ENCODE measurements at regions not wholly inside any gene's neighbourhood (a gene's known extent, or its start where the extent isn't known, plus 50 kb on each side); places are given as distances from the start of the nearest gene placed in this dataset.

DNA sequence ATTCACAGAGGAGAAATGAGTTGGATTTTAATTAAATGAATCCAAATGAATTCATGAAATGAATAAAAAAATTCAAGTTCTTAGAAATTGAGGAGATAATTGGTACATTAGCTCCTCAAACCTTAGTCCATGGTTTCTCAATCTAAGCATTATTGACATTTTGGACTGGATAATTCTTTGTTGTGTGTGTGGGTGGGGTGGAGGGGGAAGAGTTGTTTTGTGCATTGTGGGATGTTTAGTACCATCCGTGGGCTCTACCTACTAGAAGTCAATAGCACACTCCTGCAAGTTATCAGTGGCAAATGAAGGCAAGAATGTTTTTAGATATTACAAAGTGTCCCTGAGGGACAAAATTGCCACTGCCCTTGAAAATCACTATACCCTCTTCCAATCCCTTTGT lies 431.9 kb downstream of the PLPP3 start:
- TF ChIP-seq, protein P1, sequence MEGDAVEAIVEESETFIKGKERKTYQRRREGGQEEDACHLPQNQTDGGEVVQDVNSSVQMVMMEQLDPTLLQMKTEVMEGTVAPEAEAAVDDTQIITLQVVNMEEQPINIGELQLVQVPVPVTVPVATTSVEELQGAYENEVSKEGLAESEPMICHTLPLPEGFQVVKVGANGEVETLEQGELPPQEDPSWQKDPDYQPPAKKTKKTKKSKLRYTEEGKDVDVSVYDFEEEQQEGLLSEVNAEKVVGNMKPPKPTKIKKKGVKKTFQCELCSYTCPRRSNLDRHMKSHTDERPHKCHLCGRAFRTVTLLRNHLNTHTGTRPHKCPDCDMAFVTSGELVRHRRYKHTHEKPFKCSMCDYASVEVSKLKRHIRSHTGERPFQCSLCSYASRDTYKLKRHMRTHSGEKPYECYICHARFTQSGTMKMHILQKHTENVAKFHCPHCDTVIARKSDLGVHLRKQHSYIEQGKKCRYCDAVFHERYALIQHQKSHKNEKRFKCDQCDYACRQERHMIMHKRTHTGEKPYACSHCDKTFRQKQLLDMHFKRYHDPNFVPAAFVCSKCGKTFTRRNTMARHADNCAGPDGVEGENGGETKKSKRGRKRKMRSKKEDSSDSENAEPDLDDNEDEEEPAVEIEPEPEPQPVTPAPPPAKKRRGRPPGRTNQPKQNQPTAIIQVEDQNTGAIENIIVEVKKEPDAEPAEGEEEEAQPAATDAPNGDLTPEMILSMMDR (IDR thresholded peaks at IDR 0.05; ENCODE audit: low read length) = no peak
- no peak for TF ChIP-seq EZH2 (IDR thresholded peaks at IDR 0.05; ENCODE audit: borderline replicate concordance, low read length)
